HepG2 (cell line): ENCODE measurements at regions not wholly inside any gene's neighbourhood (a gene's known extent, or its start where the extent isn't known, plus 50 kb on each side); places are given as distances from the start of the nearest gene placed in this dataset.
A peak's percentile ranks its signal among the peaks of the same experiment; 100 is the strongest.

Experiments used
- ARID5B ChIP-seq: IDR thresholded peaks from 2 replicates; pipeline ENCODE4 v1.4.0; 2020; ENCODE audit warnings: mild to moderate bottlenecking, missing genetic modification reagents
- CHD4 ChIP-seq: fragments of 200-600 bp; sonication (generic); IDR thresholded peaks from 2 replicates; pipeline ENCODE4 v1.7.0; 2017; ENCODE audit warnings: mild to moderate bottlenecking, low read length, borderline replicate concordance
- GABPB1 ChIP-seq: IDR thresholded peaks from 2 replicates; pipeline ENCODE4 v1.6.1; 2016; ENCODE audit warnings: mild to moderate bottlenecking, missing genetic modification reagents, moderate library complexity, missing compliant biosample characterization
- IKZF1 ChIP-seq: fragments of 450-650 bp; IDR thresholded peaks from 2 replicates; pipeline ENCODE4 v1.7.1; 2016
- LCORL ChIP-seq, 2 experiments: fragments of 450-650 bp in 1 of 2; sonication (generic) in 1 of 2; formaldehyde crosslinking in 1 of 2; IDR thresholded peaks; 2 replicates each; pipeline versions ENCODE4 v1.5.0 to v1.6.1; 2017 to 2020; ENCODE audit warnings: antibody characterized with exemption in 1 of 2, missing genetic modification reagents in 1 of 2
- MZF1 ChIP-seq: sonication (generic); formaldehyde crosslinking; IDR thresholded peaks from 2 replicates; pipeline ENCODE4 v1.8.1; 2023; ENCODE audit warnings: mild to moderate bottlenecking, missing genetic modification reagents, borderline replicate concordance
- PHF5A ChIP-seq: IDR thresholded peaks from one replicate; pipeline ENCODE4 v1.6.1; 2018; ENCODE audit warnings: low read depth, missing genetic modification reagents; ENCODE audit not compliant: unreplicated experiment
- SP2 ChIP-seq: sonication (generic); formaldehyde crosslinking; IDR thresholded peaks from 2 replicates; pipeline ENCODE4 v1.5.1; 2020; ENCODE audit warnings: mild to moderate bottlenecking, missing genetic modification reagents
- SRSF4 ChIP-seq: fragments of 200-400 bp; formaldehyde crosslinking; IDR thresholded peaks from one replicate; pipeline ENCODE4 v1.6.1; 2018; ENCODE audit warnings: mild to moderate bottlenecking, low read depth, low read length, moderate library complexity; ENCODE audit not compliant: poor library complexity, severe bottlenecking
- ZNF503 ChIP-seq: sonication (generic); formaldehyde crosslinking; IDR thresholded peaks from 2 replicates; pipeline ENCODE4 v1.4.0; 2020; ENCODE audit warnings: missing genetic modification reagents
- ZNF703 ChIP-seq: sonication (generic); formaldehyde crosslinking; IDR thresholded peaks from 2 replicates; pipeline ENCODE4 v1.5.1; 2020; ENCODE audit warnings: missing genetic modification reagents, mild to moderate bottlenecking, moderate library complexity, borderline replicate concordance
- ZNF841 ChIP-seq: sonication (generic); formaldehyde crosslinking; IDR thresholded peaks from 2 replicates; pipeline ENCODE4 v1.8.1; 2023; ENCODE audit warnings: missing genetic modification reagents, borderline replicate concordance
- TF ChIP-seq, protein P1 (sequence below): sonication (generic); formaldehyde crosslinking; IDR thresholded peaks from 2 replicates; pipeline ENCODE4 v1.4.0; 2020; ENCODE audit warnings: missing genetic modification reagents, borderline replicate concordance
- TF ChIP-seq, protein P2 (sequence below): sonication (generic); formaldehyde crosslinking; IDR thresholded peaks from 2 replicates; pipeline ENCODE4; 2020; ENCODE audit warnings: missing genetic modification reagents, mild to moderate bottlenecking, borderline replicate concordance
- TF ChIP-seq, protein P3 (sequence below): IDR thresholded peaks from 2 replicates; pipeline ENCODE4 v1.6.1; 2016; ENCODE audit warnings: mild to moderate bottlenecking

GRCh38 chr20:50353289-50353961 lies 156.8 kb upstream of the PTPN1 start (continued):
- TF ChIP-seq ZNF503 (no peak), ZNF841 (CRISPR knock-in tag) (no peak), ZNF703 (no peak), ARID5B (peak; percentile 44; the same call in 1 of the 2 replicates), IKZF1 (no peak), CHD4 (no peak), LCORL (IDR thresholded peaks at IDR 0.05) (no peak), LCORL (CRISPR knock-in tag; IDR thresholded peaks at IDR 0.05) (peak; percentile 87), SP2 (CRISPR knock-in tag) (no peak), PHF5A (CRISPR knock-in tag) (no peak), GABPB1 (peak; percentile 39; the same call in 1 of the 2 replicates), SRSF4 (no peak), MZF1 (peak; percentile 95)
- TF ChIP-seq, protein P1, sequence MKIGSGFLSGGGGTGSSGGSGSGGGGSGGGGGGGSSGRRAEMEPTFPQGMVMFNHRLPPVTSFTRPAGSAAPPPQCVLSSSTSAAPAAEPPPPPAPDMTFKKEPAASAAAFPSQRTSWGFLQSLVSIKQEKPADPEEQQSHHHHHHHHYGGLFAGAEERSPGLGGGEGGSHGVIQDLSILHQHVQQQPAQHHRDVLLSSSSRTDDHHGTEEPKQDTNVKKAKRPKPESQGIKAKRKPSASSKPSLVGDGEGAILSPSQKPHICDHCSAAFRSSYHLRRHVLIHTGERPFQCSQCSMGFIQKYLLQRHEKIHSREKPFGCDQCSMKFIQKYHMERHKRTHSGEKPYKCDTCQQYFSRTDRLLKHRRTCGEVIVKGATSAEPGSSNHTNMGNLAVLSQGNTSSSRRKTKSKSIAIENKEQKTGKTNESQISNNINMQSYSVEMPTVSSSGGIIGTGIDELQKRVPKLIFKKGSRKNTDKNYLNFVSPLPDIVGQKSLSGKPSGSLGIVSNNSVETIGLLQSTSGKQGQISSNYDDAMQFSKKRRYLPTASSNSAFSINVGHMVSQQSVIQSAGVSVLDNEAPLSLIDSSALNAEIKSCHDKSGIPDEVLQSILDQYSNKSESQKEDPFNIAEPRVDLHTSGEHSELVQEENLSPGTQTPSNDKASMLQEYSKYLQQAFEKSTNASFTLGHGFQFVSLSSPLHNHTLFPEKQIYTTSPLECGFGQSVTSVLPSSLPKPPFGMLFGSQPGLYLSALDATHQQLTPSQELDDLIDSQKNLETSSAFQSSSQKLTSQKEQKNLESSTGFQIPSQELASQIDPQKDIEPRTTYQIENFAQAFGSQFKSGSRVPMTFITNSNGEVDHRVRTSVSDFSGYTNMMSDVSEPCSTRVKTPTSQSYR: no peak
- TF ChIP-seq, protein P2, sequence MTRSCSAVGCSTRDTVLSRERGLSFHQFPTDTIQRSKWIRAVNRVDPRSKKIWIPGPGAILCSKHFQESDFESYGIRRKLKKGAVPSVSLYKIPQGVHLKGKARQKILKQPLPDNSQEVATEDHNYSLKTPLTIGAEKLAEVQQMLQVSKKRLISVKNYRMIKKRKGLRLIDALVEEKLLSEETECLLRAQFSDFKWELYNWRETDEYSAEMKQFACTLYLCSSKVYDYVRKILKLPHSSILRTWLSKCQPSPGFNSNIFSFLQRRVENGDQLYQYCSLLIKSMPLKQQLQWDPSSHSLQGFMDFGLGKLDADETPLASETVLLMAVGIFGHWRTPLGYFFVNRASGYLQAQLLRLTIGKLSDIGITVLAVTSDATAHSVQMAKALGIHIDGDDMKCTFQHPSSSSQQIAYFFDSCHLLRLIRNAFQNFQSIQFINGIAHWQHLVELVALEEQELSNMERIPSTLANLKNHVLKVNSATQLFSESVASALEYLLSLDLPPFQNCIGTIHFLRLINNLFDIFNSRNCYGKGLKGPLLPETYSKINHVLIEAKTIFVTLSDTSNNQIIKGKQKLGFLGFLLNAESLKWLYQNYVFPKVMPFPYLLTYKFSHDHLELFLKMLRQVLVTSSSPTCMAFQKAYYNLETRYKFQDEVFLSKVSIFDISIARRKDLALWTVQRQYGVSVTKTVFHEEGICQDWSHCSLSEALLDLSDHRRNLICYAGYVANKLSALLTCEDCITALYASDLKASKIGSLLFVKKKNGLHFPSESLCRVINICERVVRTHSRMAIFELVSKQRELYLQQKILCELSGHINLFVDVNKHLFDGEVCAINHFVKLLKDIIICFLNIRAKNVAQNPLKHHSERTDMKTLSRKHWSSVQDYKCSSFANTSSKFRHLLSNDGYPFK (CRISPR knock-in tag): peak; percentile 82
- TF ChIP-seq, protein P3, sequence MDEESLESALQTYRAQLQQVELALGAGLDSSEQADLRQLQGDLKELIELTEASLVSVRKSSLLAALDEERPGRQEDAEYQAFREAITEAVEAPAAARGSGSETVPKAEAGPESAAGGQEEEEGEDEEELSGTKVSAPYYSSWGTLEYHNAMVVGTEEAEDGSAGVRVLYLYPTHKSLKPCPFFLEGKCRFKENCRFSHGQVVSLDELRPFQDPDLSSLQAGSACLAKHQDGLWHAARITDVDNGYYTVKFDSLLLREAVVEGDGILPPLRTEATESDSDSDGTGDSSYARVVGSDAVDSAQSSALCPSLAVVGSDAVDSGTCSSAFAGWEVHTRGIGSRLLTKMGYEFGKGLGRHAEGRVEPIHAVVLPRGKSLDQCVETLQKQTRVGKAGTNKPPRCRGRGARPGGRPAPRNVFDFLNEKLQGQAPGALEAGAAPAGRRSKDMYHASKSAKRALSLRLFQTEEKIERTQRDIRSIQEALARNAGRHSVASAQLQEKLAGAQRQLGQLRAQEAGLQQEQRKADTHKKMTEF (CRISPR knock-in tag): no peak
